Bronchial epithelial cell (primary cell): ENCODE measurements at regions not wholly inside any gene's neighbourhood (a gene's known extent, or its start where the extent isn't known, plus 50 kb on each side); places are given as distances from the start of the nearest gene placed in this dataset.
"Not testable (repeated sequence)": the region's sequence is repeated elsewhere in the genome, so short reads cannot be mapped to it uniquely, and the experiment has no call there.

Experiments used
- DNase-seq: peaks from one replicate; pipeline ENCODE4 v3.0.0-alpha.2; 2010; ENCODE audit warnings: low read depth
- FAIRE-seq: peaks from 2 replicates; lab custom pipeline; 2011; peaks lifted over from hg19 to GRCh38; lab: Jason Lieb, UNC
- H3K27me3 ChIP-seq: 2 replicates; pipeline ENCODE4 v1.5.1; 2011; ENCODE audit warnings: low read length; ENCODE audit not compliant: control insufficient read depth, insufficient read depth
- H3K36me3 ChIP-seq: 2 replicates; pipeline ENCODE4 v1.5.1; 2011; ENCODE audit warnings: low read length; ENCODE audit not compliant: control insufficient read depth, insufficient read depth
- H3K4me3 ChIP-seq: 2 replicates; pipeline ENCODE4 v1.5.1; 2011; ENCODE audit warnings: mild to moderate bottlenecking, low read depth, low read length, control low read depth
- CTCF ChIP-seq: IDR thresholded peaks from 2 replicates; pipeline ENCODE4 v1.5.1; 2011; ENCODE audit warnings: mild to moderate bottlenecking, moderate library complexity, low read length, control low read depth, inconsistent platforms; ENCODE audit not compliant: insufficient read depth, severe bottlenecking

- FAIRE-seq (no peak), DNase-seq (no peak)
- no peak for TF ChIP-seq CTCF
Measured at GRCh38 chr16:27627136-27627535, 77.2 kb downstream of the KATNIP start.

GRCh38 chr16:27628241-27628942 is 78.4 kb downstream of the KATNIP start:
- no peaks in the 10 kb centered on the region for H3K27me3 ChIP-seq
- DNase-seq, result no peak
- no peak for TF ChIP-seq CTCF
- no peak for FAIRE-seq
- no peak overlapping the region for H3K4me3 ChIP-seq
- peaks cover 1% of the 10 kb centered on the region for H3K36me3 ChIP-seq

More at GRCh38 chr16:27627136-27627535, 77.2 kb downstream of the KATNIP start:
- Histone ChIP-seq H3K36me3 (peaks cover 1% of the 10 kb centered on the region), H3K27me3 (no peaks in the 10 kb centered on the region), H3K4me3 (no peak overlapping the region)

- not testable (repeated sequence) for H3K4me3 ChIP-seq, DNase-seq, H3K36me3 ChIP-seq, H3K27me3 ChIP-seq, FAIRE-seq
Measured at GRCh38 chr16:27628943-27629462, 79.1 kb downstream of the KATNIP start.

GRCh38 chr16:27632216-27632615 is 82.3 kb downstream of the KATNIP start:
- DNase-seq (no peak), FAIRE-seq (no peak)
- Histone ChIP-seq H3K4me3 (no peak overlapping the region), H3K27me3 (no peaks in the 10 kb centered on the region), H3K36me3 (peaks cover 1% of the 10 kb centered on the region)
- TF ChIP-seq CTCF, result no peak

GRCh38 chr16:27633221-27633620 is 83.3 kb downstream of the KATNIP start:
- Histone ChIP-seq H3K36me3 (peaks cover 1% of the 10 kb centered on the region), H3K4me3 (no peak overlapping the region), H3K27me3 (no peaks in the 10 kb centered on the region)
- TF ChIP-seq CTCF, result no peak
- no peak for DNase-seq
- FAIRE-seq, result no peak

GRCh38 chr16:27633721-27634120 is 83.8 kb downstream of the KATNIP start:
- DNase-seq (no peak), FAIRE-seq (no peak)
- H3K4me3 ChIP-seq, result no peak overlapping the region
- H3K36me3 ChIP-seq, result peaks cover 1% of the 10 kb centered on the region
- no peaks in the 10 kb centered on the region for H3K27me3 ChIP-seq
- TF ChIP-seq CTCF, result no peak
